Right forelimb (tissue), 1 donor: ENCODE measurements at regions not wholly inside any gene's neighbourhood (a gene's known extent, or its start where the extent isn't known, plus 50 kb on each side); places are given as distances from the start of the nearest gene placed in this dataset.
"Not testable (repeated sequence)": the region's sequence is repeated elsewhere in the genome, so short reads cannot be mapped to it uniquely, and the experiment has no call there.

ENCODE experiments used
- DNase-seq: peaks from one replicate; pipeline ENCODE4 v3.0.0-alpha.2; 2018

DNA sequence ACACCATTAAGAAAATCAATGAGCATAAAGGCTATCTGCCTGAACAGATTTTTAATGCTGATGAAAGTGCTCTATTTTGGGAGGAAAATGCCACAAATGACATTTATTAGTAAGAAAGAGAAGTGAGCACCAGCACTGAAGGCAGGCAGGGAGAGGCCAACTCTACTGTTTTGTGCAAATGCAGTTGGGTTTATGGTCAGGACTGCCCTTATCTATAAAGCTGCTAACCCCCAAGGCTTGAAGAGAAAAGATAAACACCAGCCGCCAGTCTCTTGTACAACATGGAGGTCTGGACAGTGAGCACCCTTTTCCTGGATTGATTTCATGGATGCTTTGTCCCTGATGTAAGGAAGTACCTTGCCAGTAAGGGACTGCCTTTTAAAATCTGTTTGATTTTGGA, 246.8 kb upstream of the SFSWAP start:
- DNase-seq = no peak

DNA sequence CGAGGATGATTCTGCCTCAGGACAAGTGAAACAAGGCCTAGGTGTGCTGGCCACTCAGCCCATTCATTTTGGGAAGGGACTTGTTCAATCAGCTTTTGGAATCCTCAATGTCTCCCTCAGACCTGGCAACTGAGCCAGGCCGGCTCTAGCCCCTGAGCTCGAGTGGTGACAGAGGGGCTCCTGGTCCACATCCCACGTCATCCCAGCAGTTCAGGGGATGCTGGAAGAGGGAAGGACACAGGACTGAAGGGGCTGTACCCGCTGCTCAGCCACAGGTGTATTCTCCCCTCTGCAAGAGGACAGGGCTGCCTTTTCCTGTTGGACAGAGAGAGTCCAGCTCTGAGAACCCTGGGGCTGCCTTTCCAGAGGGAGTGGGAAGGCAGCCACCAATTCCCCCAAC, 244.6 kb upstream of the SFSWAP start:
- no peak for DNase-seq

DNA sequence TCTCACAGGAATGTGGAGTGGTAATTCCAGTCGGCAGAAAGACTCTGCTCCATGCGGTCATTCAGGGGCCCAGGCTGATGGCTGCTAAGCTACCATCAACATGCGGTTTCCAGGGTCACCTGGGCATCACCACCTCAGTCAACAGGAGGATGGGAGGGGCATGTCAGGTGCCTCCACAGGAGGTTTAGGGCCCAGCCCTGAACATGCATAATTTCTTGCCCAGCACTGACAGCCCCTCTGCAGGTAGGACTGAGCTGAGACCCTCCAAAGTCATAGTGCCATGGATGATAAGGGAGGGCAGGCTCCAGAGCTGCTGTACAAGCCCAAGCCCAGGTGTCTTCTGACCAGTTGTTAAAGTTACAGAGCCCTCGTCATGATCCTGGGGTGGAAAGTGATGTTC, 244.0 kb upstream of the SFSWAP start:
- DNase-seq = no peak

DNA sequence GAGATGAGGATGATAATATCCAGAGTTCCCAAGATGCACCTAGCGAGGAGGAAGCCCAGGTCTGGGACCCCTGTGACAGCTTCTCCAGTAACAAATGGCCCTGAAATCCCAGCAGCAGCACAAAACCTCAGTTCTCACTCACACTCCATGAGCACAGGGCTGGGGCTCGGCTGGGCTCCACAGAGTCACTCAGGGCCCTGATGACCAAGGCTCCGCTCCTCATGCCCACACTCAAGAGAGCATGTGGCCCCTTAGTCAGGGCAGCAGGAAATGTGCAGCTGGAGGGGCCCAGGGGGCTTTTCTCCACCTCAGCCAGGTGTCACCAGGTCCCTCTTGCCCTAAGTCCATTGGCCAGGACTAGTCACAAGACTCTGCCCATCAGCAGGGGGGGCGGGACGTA, 242.7 kb upstream of the SFSWAP start:
- DNase-seq = no peak

GRCh38 chr12:131469945-131470344, 240.9 kb upstream of the SFSWAP start:
- DNase-seq = not testable (repeated sequence)

- no peak for DNase-seq
Observed at GRCh38 chr12:131471271-131471905, 239.5 kb upstream of the SFSWAP start.

- no peak for DNase-seq
Observed at GRCh38 chr12:131471946-131472732, 238.8 kb upstream of the SFSWAP start.

GRCh38 chr12:131473261-131473660, 237.6 kb upstream of the SFSWAP start:
- no peak for DNase-seq

DNA sequence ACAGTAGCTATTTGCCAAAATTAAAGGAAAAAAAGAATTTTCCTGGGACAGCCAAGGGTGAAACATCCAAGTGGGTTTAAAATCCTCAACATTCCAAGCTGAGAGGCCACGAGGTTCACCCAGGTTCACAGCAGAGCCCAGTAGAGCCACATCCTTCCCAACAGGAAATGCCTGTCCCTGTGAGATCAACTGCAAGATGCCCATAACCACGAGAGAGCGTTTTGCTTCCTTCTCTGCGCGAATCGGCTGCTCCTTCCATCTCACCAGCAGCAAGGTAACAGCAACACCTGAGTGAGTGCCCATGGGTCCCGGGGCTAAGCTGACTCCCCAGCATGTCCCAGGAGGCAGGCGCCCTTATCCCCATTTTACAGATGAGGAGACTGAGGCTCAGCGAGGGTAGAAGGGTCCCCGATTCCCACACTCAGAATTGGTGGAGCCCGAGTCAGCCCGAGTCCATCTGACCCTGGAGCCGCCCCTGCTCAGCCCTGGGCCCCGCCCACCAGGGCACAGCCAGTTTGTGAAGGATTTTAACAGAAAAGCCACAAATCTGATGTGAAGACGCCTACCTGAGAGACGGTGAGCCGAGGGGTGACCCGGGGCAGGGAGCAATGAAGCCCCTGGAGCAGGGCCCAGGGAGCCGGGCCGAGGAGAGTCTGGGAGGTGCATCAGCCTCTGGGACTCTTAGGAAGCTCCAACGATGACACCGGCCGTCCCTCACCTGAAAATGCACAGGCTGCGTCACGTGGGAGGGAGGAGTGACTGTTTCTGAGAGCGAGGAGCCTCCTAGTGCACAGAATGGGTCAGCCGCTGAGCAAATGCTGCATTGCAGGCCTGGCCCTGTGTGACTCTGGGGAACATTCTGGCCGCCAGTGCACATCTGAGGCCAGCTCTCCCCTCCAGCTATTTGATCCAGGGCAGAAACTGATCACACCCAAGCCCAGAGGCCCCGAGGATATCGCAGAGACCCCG, 236.9 kb upstream of the SFSWAP start:
- DNase-seq = no peak

- not testable (repeated sequence) for DNase-seq
Observed at GRCh38 chr12:131475012-131475411, 235.9 kb upstream of the SFSWAP start.

DNA sequence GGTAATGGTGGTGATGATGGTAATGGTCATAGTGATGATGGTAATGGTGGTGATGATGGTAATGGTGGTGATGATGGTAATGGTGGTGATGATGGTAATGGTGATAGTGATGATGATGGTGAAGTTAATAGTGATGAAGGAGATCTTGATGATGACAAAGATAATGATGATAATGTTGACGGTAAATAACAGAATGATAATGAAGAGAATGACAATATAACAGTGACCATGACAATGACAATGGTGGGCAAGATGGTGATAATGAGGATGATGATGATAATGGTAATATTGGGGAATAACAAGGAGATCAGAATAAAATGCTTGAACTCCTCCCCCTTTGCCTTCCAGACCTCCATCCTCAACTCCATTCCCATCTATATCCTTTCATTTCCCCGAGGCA, 233.3 kb upstream of the SFSWAP start:
- no peak for DNase-seq

DNA sequence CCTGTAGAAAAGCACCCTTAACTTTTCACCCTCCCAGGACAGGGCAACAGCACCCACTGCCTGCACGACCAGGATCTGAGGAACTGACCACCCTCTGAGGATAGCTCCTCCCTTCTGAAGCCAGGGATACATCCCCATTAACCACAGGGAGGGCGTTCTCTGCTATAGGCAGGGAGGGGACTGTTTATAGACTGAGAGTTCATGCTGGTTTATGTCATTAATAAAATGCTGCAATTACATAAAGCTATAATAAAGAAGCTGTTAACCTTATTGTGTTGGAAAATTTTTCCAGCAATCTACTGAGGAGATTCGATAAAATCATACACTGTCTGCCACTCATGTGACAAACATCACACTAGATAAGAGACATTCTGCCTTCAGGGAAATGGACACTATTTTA, 232.4 kb upstream of the SFSWAP start:
- DNase-seq = no peak

DNA sequence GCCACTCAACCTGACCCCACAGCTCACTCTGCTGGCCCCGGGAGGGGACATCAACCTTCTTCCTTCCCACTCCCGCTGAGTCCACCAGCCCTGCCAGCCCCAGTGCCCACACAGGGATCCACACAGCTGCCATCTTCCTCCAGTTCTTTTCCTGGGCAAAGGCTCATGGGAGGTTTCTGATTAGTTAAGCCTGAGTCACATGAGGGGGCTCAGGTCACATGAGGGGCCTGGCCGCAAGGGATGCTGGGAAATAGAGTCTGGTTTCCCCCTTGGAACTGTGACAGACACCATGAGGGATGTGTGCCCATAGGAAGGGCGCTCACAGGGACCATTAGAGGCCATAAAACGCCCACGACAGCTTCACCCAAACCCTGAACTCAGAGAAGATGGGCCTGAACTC, 228.7 kb upstream of the SFSWAP start:
- DNase-seq = no peak

GRCh38 chr12:131482686-131483085, 228.2 kb upstream of the SFSWAP start:
- no peak for DNase-seq

GRCh38 chr12:131486451-131487230, 224.2 kb upstream of the SFSWAP start:
- no peak for DNase-seq

GRCh38 chr12:131487388-131488124, 223.3 kb upstream of the SFSWAP start:
- DNase-seq = no peak

DNA sequence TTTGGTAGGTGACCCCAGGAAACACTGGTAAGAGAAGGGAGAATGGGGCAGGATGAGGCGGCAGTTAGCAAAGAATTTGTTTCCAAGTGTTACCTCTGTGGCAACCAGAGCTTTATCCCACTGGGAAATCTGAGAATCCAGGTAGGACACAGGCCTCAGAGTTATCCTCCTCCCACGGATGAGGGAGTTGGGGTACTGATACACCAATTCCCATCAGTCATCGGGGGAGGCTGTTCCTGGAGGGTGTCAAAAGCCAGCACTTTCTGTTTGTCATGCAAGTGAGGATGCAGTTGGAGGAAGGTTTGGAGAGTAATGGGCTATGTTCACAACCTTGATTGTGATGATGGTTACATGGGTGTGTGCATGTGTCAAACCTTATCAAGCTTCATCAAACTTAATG, 221.2 kb upstream of the SFSWAP start:
- DNase-seq = no peak

GRCh38 chr12:131491155-131491554, 219.7 kb upstream of the SFSWAP start:
- DNase-seq = no peak

GRCh38 chr12:131491916-131492490, 218.9 kb upstream of the SFSWAP start:
- DNase-seq = peak; percentile 23

- DNase-seq = peak; percentile 24
Observed at GRCh38 chr12:131493068-131493826, 217.6 kb upstream of the SFSWAP start.

DNA sequence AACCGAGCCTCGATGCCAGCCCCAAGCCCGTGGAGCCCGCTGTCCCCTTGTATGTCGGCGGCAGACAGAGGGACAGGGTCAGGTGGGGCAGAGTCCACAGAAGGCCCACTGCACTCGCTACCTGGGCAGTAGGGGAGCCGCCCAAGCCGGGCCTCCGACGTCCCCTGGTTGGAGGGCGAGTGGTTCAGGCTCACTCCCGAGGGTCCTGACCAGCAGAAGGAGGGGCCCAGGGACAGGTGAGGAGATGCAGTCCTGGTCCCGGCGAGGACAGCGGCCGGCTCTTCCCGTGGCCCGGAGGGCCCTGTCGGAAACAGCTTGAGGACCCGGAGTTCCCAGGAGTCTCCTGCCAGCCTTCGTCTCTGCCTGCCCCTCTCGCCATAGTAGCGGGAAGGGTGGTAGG, 216.7 kb upstream of the SFSWAP start:
- DNase-seq = no peak
